Right atrium auricular region (tissue), 2 donors: ENCODE measurements at regions not wholly inside any gene's neighbourhood (a gene's known extent, or its start where the extent isn't known, plus 50 kb on each side); places are given as distances from the start of the nearest gene placed in this dataset.

Source experiments
- DNase-seq: peaks from one replicate; pipeline ENCODE4 v3.0.0-alpha.2; 2019; ENCODE audit warnings: low spot score
- H3K27ac ChIP-seq, 2 donors: fragments of 200-600 bp; sonication (generic); 1 replicate in 1 of 2; 2 replicates in 1 of 2; pipeline ENCODE4 v1.5.1; 2016 to 2019
- H3K27me3 ChIP-seq, 2 donors: fragments of 200-600 bp; sonication (generic); one replicate each; pipeline versions ENCODE4 v1.5.1 to v1.6.0; 2017 to 2019
- H3K36me3 ChIP-seq: fragments of 200-600 bp; sonication (generic); one replicate; pipeline ENCODE4 v1.5.1; 2016
- H3K4me1 ChIP-seq, 2 donors: fragments of 200-600 bp; sonication (generic); one replicate each; pipeline versions ENCODE4 v1.5.1 to v1.6.0; 2017 to 2019
- H3K4me3 ChIP-seq, 2 donors: fragments of 200-600 bp; sonication (generic); 1 replicate in 1 of 2; 2 replicates in 1 of 2; pipeline ENCODE4 v1.5.1; 2017 to 2019; ENCODE audit warnings: mild to moderate bottlenecking in 1 of 2, moderate library complexity in 1 of 2
- H3K9me3 ChIP-seq, 2 donors: fragments of 200-600 bp; sonication (generic); one replicate each; pipeline ENCODE4 v1.5.1; 2019
- CTCF ChIP-seq, 2 donors: fragments of 200-600 bp; sonication (generic); IDR thresholded peaks; one replicate each; pipeline ENCODE4 v1.5.1; 2019; ENCODE audit warnings: antibody characterized with exemption in 2 of 2

GRCh38 chr5:118555727-118556126 is 432.6 kb downstream of the DTWD2 start:
- no peak for DNase-seq
- TF ChIP-seq CTCF (IDR thresholded peaks at IDR 0.05), result no peak
- Histone ChIP-seq H3K36me3 (no peaks in the 10 kb centered on the region), H3K27ac (no peak overlapping the region), H3K9me3 (no peaks in the 10 kb centered on the region), H3K4me3 (no peak overlapping the region), H3K4me1 (peaks cover 0 to 24% of the 10 kb centered on the region in 2 donors), H3K27me3 (no peaks in the 10 kb centered on the region)

- Histone ChIP-seq H3K4me3 (no peak overlapping the region), H3K9me3 (no peaks in the 10 kb centered on the region), H3K36me3 (no peaks in the 10 kb centered on the region), H3K4me1 (peaks cover 0 to 24% of the 10 kb centered on the region in 2 donors), H3K27ac (peak overlapping the region; percentile 5 to 28), H3K27me3 (no peaks in the 10 kb centered on the region)
- TF ChIP-seq CTCF (IDR thresholded peaks at IDR 0.05), result no peak
- no peak for DNase-seq
Observed at GRCh38 chr5:118554981-118555380, 433.4 kb downstream of the DTWD2 start.

GRCh38 chr5:118554241-118554640 is 434.1 kb downstream of the DTWD2 start:
- no peak for DNase-seq
- Histone ChIP-seq H3K27me3 (no peaks in the 10 kb centered on the region), H3K4me3 (no peak overlapping the region), H3K9me3 (no peaks in the 10 kb centered on the region), H3K27ac (peak overlapping the region; percentile 5 to 28), H3K4me1 (peaks cover 0 to 24% of the 10 kb centered on the region in 2 donors), H3K36me3 (no peaks in the 10 kb centered on the region)
- TF ChIP-seq CTCF (IDR thresholded peaks at IDR 0.05), result no peak

- no peak for TF ChIP-seq CTCF (IDR thresholded peaks at IDR 0.05)
- no peaks in the 10 kb centered on the region for H3K36me3 ChIP-seq
- peak; percentile 86 for DNase-seq
- no peaks in the 10 kb centered on the region for H3K9me3 ChIP-seq
- H3K4me3 ChIP-seq, result no peak overlapping the region
- H3K4me1 ChIP-seq, result peaks cover 0 to 24% of the 10 kb centered on the region in 2 donors
- peak overlapping the region in 1 of 2 donors; percentile 28 for H3K27ac ChIP-seq
- no peaks in the 10 kb centered on the region for H3K27me3 ChIP-seq
Observed at GRCh38 chr5:118553662-118554061, 434.7 kb downstream of the DTWD2 start.

- Histone ChIP-seq H3K36me3 (no peaks in the 10 kb centered on the region), H3K4me3 (no peak overlapping the region), H3K27ac (peak overlapping the region in 1 of 2 donors; percentile 28), H3K27me3 (no peaks in the 10 kb centered on the region), H3K4me1 (peaks cover 0 to 20% of the 10 kb centered on the region in 2 donors), H3K9me3 (no peaks in the 10 kb centered on the region)
- no peak for DNase-seq
- no peak for TF ChIP-seq CTCF (IDR thresholded peaks at IDR 0.05)
Observed at GRCh38 chr5:118552731-118553360, 435.5 kb downstream of the DTWD2 start.

GRCh38 chr5:118552146-118552545 is 436.2 kb downstream of the DTWD2 start:
- Histone ChIP-seq H3K27me3 (no peaks in the 10 kb centered on the region), H3K4me3 (no peak overlapping the region), H3K27ac (no peak overlapping the region), H3K4me1 (peaks cover 0 to 18% of the 10 kb centered on the region in 2 donors), H3K9me3 (no peaks in the 10 kb centered on the region), H3K36me3 (no peaks in the 10 kb centered on the region)
- no peak for DNase-seq
- no peak for TF ChIP-seq CTCF (IDR thresholded peaks at IDR 0.05)
